Stromal cell of bone marrow (primary cell): ENCODE measurements at regions not wholly inside any gene's neighbourhood (a gene's known extent, or its start where the extent isn't known, plus 50 kb on each side); places are given as distances from the start of the nearest gene placed in this dataset.
A peak's percentile ranks its signal among the peaks of the same experiment; 100 is the strongest.

Experiments used
- DNase-seq: peaks from one replicate; pipeline ENCODE4 v3.0.0-alpha.2; 2012; ENCODE audit warnings: low read depth

DNA sequence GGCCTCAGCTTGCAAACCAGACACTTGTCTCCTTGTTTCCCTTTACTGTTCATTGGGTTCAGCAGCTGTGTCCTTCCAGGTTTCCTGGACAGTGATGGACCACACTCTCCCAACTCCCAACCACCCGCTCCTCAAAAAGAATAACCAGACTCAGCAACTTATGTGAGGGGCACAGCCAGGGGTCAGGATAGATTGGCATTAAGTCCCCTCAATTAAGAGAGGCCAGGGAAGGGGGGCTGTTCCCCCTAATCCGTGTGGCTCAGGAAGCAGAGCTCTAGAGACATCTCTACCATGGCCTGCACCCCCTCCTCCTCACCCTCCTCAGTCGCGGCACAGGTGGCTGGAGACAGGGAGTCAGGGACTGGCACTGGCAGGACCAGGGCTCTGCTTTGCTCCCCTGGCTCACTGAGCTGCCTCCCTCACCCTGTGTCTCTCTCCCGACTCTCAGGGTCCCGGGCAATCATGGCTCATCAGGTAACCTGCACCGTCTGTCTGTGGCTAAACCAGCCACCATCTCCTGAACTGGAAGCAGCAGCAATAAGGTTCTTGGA lies 111.7 kb downstream of the ZNF280B start:
- no peak for DNase-seq

DNA sequence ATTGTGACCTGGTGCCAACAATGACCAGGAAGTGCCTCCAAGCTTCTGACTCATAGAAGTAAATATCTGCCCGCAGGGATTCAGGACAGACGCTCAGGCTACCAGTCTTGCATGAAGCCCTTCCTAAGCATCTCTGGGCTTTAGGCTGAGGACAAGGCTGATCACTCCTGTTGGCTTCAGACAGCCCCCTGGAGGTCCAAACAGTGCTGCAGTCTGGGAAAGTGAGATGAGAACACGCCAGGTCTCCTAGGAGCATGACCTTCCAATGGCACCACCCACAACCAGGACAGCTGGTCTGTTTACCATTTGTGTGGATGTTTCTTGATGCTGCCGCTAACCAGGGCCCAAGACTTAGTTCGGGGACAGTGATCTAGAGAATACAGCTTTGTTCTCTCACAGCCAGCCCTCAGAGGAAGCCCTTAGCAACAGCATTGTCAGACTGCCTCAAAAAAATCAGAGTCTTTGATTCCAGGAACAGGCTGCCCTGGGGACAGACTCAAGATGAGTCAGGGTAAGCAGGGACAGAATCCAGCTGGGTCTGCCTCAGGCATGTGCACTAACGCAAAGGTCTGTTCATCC lies 111.2 kb downstream of the ZNF280B start:
- DNase-seq: peak; percentile 49

DNA sequence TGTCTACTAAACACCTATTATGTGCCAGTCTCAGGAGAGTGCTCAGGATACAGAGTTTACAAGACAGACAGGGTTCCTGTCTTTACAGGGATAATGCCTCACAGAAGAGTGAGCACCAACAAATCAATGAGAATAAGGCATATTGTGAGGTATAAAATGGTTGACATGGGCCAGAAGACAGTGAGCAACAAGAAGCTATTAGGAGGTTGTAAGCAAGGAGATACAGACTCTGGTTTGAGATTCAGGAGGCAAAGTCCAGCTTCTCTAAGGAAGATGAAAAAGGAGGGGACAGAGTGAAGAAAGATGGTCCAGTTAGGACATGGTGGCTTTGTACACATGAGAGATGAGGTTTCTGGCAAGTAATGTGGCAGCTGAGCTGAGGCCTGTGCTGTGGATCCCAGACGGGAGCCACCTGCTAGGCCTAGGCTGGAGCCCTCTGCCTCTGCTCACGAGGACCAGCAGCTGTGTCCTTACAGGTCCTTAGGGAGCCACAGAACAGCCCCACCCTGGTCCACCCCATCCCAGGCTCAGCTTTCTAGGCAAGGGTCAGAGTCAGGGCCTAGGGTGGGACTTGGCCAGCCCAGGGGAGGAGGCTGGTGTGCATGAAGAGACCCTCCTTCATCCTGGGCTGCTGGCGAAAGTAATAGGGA lies 110.5 kb downstream of the ZNF280B start:
- no peak for DNase-seq

DNA sequence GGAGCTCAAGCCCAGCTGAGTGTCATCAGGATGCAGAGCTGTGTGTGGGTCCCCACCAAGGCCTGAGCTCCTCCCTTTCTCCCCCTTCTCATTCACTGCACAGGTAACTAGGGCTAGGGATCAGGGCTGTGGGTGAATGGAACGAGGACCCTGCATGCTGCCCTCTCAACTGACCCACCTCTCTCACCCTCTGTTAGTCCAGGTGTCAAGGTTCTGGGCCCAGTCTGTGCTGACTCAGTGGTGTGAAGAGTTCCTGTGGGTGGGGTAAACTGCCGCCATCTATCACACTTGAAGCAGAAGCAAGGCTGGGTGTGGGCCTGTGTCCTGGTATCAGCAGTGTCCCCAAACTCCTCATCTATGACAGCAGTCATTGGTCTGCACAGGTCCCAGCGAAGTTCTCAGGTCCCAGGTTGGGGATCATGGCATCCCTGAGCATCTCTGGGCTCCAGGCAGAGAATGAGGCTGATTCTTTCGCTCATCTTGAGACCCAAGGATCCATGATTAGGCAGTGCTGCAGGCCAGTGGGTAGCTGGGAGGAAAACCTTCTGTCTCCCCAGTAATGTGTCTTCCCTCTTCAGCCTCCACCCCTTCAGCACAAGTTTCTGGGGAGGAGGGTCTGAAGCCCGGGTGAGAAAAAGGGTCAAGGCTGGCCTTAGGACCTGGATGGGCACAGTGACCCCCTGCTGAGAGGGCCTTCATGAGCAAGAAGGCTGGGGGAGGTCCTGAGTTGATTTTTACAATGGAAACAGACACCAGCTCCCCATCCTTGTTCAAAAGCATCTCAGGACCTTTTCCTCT lies 109.8 kb downstream of the ZNF280B start:
- no peak for DNase-seq

DNA sequence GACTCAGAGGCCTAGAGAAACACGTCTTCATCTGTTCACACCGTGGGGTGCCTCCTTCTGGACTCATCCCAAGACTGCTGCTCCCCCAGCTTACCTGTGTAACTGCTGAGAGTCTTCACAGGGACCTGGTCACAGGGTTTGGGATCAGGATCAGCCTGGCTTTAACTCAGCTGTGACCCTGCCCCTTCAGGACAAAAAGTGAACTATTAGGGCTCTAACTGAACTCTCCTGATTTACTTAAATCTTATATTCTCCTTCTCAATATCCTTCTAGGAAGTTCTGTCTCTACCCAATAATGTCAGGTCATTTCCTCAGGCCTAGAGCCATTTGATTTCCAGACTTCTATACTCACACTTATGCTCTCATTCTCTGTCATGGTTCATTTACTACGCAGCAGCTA lies 108.4 kb downstream of the ZNF280B start:
- DNase-seq: no peak

DNA sequence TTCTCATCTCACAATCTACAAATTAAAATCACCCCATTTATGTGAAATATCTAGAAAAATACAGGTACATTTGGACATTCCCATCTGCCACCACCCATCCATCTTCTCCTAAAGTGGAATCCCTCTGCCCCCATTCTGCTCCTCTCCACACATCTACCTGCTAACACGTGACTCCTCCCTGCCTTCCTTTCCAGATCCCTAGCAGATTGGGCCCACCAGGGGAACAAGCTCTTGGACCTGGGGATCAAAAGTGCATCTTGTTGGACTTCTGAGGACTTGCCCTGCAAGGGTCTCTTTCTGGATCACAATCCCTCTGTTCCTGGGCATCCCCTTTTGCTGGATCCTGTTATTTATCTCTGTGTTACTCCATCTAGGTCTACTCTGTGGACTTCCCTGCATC lies 107.6 kb downstream of the ZNF280B start:
- DNase-seq: no peak

DNA sequence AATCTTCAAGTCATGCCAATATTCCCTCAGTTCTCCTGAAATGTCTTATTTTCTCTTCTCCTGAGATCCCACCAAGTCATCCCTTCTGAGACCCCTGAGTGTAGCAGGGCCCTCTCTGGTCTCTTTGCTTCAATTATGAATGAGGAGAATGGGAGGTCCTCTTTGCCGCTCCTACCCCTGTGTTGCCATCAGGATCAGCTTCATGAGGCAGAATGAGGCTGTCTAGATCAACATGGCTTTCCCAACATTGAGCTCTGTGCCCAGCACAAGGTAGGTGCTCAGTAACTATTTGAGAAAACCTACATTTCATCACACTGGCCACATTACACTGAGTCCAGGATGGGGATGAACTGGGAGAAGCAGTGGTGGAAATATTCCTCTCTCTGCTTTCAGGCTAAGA lies 107.2 kb downstream of the ZNF280B start:
- DNase-seq: no peak

DNA sequence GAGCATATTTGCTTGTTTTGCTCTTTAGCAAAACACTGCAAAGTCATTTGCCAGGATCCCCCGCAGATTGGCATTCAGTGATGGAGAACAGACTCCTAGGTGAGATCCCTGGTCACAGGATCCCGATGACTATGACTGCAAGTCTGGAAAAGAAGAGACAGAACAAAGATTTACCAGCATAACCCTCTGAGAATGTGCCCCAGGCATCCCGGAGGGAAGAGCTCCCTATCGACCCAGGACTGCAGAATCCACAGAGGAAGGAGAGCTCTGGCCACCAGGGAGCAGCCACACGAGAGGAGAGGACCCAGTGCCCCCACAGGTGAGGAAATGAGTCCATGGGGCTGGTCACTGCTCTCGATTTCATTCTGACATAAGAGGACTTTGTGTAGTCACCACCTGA lies 105.2 kb downstream of the ZNF280B start:
- DNase-seq: no peak

DNA sequence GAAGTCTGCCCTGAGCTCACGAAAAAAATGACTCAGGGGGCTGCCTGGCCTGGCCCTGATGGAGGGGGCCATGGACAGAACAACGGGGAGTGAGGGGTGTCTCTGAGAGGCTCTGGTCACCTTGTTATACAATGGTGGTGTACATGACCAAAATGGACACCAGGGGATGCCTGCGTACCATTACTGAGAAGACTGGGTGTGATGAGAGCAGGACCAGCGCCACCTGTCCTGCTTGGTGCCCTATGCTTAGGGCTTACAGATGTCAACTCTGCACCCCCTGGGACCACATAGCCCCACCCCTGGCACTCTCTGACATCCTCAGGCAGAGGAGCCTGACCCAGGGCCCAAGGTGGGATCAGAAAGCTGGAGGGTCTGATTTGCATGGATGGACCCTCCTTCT lies 104.8 kb downstream of the ZNF280B start:
- no peak for DNase-seq

DNA sequence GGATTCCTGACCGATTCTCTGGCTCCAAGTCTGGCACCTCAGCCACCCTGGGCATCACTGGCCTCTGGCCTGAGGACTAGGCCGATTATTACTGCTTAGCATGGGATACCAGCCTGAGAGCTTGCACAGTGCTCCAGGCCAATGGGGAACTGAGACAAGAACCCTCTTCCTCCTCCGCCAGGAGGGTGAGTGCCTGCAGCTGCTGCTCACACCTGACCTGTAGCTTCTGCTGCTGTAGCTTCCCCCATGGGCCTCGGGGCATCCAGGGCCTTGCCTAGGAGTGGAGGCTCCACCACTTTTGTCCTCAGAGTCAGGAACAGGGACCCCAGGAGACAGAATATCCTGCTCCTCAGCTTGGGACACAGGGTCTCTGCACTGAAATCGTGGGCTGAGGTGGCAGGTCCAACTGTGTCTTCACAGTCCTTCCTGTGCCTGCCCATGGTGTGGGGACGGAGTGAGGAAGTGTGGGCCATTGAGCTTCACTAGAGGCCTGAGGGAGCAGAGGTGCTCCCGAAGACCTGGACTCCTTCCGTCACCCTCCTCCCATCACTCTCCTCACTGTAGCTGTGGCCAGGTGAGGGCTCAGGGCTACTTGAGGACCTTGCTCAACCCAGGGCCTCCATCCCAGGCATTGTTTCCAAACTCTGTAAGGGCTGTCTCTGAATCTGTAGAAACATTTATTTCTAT lies 103.8 kb downstream of the ZNF280B start:
- no peak for DNase-seq

DNA sequence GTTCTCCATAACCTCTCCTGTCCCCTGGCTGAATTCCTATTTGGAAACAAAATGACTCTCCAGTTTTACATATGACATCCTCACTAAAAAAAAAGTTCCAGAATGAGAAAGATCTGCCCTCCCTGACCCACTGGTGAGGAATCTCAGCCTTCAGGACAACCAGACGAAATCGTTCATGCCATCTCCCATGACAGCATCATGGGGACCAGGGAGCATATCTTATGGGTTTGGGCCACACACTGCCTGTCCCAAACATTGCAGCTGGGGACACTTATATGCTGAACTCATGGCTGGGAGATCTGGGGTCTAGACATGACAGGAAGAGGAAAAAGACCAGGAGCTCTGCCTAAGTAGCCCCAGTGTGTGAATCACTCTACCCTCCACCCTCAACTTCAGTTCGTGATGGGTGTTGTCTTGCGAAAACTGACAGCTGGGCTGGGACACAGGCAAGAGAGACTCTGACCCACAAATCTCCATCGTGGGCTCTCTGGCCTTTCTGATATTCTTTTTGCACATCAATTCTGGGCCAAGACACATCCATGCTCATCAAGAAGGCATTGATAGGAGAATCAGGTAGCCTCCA lies 102.0 kb downstream of the ZNF280B start:
- DNase-seq: no peak

DNA sequence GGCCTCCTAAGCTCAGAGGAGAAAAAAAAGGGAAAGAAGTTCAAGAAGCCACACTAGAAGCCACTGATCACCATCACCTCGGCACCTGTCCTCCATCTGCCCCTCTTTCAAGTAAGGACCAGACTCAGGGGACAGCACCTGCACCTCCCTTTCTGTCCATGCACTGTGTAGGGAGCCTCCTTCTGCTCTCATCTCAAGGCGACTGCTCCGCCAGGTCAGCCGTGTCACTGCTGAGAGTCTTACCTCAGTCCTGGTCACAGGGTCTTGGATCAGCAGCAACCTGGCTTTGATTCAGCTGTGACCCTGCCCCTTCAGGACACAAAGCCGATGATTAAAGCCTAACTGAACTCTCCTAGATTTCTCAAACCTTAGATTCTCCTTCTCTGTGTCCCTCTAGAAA lies 101.5 kb downstream of the ZNF280B start:
- no peak for DNase-seq

DNA sequence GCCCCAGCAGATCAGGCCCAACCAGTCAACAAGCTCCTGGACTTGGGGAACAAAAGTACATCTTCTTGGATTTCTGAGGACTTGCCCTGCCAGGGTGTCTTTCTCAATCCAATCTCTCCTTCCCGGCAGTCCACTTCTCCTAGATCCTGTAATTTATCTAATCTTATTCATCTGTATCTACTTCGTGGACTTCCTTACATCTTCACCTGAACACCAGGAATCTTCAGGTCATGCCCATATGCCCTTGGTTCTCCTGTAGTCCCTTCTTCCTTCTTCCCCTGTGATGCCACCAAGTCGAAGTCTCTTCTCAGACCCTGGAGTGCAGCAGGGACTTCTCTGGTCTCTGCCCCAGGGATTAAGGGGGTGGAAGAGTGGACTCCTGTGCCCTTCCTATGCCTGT lies 100.3 kb downstream of the ZNF280B start:
- DNase-seq: no peak

DNA sequence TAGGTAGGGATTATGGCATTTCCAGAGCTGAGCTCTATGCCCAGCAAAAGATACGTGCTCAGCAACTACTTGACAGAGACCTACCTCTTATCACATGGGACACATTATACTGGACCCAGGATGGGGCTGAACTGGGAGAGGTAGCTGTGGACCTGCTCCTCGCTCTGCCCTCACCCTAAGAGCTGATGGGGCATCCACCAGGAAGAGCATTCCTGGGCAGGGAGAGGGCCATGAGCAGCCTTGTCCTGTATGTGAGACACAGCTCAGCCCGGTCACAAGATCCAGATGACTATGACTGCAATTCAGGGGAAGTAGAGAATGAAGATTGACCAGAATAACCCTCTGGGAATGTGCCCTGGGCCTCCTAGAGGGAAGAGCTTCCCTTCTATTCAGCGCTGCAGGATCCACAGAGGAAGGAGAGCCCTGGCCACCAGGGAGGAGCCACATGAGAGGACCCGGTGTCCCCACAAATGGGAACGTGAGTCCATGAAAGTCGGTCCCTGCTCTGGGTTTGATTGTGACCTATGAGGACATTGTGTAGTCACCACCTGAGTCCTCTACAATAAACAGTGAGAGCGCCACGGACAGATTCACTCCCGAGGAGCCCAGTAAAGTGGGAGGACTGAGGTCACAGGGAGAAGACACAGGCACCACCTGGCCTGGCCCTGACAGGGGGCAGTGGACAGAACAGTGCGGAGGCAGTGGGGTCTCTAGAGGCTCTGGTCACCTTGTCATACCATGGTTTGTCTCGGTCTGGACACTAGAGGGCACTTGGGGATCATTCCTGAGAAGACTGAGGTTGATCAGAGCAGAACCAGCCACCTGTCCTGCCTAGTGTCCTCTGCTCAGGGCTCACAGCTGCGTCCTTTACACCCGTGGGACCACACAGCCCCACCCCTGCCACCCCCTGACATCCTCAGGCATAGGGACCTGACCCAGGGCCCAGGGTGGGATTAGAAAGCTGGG lies 99.5 kb downstream of the ZNF280B start:
- DNase-seq: no peak

DNA sequence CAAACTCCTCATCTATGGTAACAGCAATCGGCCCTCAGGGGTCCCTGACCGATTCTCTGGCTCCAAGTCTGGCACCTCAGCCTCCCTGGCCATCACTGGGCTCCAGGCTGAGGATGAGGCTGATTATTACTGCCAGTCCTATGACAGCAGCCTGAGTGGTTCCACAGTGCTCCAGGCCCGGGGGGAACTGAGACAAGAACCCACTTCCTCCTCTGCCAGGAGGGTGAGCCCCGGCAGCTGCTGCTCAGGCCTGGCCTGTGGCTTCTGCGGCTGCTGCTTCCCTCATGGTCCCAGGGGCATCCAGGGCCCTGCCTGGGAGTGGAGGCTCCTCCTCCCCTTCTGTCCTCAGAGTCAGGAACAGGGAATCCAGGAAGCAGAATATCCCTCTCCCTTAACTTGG lies 98.4 kb downstream of the ZNF280B start:
- DNase-seq: peak; percentile 25

DNA sequence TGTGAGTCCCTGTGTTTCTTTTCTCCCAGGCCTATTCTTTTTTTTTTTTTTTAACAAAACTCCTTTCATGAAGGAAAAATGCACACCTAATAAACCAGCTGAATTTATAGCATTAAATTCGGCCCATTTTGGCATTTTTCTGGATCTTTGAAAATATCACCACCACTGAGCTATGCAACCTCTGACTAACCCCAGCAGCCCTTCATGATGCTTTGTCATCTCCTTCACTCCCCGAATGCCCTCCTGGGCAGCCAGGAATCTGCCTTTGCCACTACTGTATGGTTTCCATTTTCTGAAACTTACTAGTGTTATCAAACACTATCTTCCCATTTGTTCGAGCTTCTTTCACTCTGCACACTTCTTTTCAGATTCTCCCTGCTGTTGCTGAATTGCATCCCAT lies 97.9 kb downstream of the ZNF280B start:
- DNase-seq: no peak

DNA sequence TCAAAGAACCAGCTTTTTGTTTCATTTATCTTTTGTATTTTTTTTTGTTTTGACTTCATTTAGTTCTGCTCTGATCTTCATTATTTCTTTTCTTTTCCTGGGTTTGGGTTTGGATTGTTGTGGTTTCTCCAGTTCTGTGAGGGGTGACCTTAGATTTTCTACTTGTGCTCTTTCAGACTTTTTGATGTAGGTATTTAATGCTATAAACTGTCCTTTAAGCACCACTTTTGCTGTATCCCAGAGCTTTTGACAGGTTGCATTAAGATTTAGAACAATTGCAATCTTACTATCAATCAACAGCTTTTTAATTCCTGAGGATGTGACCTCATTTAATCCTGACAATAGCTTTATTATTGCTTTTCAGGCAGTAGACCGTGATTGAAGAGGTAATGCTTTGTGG lies 94.3 kb downstream of the ZNF280B start:
- DNase-seq: no peak

DNA sequence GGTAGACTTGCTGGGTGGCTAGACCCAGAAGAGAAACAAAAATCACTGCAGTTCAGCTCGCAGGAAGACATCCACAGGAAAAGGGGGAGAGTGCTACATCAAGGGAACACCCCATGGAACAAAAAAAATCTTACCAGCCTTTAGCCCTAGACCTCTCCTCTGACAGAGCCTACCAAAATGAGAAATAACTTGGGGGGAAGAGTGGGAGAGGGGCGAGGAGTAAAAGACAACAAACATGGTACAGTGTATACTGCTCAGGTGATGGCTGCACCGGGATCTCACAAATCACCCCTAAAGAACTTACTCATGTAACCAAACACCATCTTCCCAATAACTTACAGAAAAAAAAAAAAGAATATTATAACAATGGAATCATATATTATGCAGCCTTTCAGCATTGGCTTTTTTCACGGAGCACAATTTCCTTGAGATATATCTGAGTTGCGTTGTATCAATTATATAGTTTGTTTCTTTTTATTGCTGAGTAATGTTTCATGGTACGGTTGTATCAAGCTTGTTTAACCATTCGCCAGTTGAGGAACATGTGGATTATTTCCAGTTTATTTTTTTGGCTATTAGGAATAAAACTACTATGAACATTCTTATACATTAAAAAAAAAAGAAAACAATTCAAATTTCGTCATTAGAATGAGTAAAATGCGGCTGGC lies 90.9 kb downstream of the ZNF280B start:
- no peak for DNase-seq

DNA sequence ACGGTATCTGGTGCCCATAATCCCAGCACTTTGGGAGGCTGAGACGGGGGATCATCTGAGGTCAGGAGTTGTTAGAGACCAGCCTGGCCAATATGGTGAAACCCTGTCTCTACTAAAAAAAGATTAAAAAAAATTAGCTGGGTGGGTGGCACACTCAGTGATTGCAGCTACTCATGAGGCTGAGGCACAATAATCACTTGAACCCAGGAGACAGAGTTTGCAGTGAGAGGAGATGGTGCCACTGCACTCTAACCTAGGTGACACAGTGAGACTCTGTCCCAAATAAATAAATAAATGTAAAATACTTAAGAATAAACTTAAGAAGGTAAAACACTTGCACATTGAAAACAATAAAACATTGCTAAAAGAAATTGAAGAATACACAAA lies 90.4 kb downstream of the ZNF280B start:
- no peak for DNase-seq

DNA sequence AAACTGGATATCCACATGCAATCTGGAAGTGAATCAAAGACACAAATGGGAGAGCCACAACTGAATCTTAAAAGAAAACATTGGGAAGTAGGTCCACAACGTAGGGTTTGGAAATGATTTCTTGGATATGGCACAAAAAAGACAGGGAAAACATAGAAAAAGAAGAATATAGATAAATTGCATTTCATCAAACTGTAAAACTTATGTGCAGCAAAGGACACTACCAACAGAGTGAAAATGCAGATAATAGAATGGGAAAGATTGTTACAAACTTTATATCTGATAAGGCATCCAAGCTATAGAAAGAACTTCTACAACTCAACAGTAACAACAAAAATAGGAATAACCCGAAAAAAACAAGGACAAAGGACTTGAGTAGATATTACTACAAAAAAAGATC lies 89.6 kb downstream of the ZNF280B start:
- DNase-seq: no peak

DNA sequence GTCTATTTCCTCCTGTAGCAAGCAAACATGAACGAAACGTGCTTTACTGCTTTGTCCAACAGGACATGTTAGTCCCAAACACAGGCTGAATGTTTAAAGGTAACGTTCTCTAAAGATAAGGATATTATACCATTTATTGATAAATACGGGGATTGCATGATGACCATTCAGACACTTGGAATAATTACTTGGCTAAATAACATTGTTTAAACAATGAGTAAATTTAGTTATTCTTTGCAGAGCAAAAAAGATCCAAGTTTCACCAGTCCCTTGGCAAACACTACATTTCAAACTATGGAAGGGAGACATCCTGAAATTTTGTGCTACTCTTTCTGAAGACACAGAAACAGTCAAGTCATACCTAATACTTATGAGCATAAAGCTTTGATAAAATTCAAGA lies 88.0 kb downstream of the ZNF280B start:
- no peak for DNase-seq
